NOMO-1 (cell line): ENCODE measurements at regions not wholly inside any gene's neighbourhood (a gene's known extent, or its start where the extent isn't known, plus 50 kb on each side); places are given as distances from the start of the nearest gene placed in this dataset.

Experiments
- DNase-seq, 2 experiments: peaks; one replicate each; lab custom pipeline; 2025; ENCODE audit not compliant: unreplicated experiment in 2 of 2; lab: John Stamatoyannopoulos, UW

DNA sequence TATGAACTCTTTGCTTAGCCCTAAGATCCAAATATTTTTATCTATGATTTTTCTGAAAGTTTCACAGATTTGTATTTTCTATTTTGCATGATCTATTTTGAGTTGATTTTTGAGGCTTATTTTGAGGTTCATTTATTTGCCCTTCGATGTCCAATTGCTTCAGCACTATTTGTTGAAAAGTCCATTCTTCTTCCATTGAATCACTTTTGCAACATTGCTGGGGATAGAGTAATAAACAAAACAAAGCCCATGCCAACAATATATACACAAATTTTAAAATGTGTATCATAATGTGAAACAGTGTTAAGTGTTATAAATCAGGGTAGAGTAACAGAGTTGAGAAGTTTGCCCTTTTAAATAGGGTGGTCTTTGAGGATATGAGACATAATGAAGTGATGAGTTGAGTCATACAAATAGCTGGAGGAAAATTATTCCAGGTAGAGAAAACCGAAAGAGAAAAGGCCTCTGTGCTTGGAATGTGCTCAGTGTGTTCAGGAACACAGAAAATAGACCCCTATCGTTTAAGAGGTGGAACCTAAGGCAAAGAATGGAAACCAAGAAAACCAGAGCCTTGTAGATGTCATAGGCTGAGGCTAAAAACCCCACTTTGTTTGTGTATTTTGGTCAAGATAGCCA is 172.7 kb upstream of the NR5A2 start:
- DNase-seq: no peak

DNA sequence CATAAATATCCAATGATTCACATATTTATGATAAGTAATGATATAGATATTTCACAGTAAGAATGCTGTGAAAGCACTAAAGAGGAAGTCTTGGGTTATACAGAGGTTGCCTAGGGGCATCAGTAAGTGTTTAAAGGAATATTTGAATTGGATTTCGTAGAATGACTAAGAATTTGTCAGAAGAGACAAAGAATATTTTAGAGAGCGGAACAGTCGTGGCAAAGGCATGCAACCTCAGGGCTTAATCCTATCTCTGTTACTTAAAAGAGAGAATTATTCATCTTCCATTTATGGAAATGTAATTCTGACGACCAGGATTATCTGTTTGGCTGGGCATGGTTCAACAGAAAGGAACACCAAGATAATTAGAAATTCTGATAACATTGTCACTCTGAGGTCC is 171.9 kb upstream of the NR5A2 start:
- DNase-seq: no peak

DNA sequence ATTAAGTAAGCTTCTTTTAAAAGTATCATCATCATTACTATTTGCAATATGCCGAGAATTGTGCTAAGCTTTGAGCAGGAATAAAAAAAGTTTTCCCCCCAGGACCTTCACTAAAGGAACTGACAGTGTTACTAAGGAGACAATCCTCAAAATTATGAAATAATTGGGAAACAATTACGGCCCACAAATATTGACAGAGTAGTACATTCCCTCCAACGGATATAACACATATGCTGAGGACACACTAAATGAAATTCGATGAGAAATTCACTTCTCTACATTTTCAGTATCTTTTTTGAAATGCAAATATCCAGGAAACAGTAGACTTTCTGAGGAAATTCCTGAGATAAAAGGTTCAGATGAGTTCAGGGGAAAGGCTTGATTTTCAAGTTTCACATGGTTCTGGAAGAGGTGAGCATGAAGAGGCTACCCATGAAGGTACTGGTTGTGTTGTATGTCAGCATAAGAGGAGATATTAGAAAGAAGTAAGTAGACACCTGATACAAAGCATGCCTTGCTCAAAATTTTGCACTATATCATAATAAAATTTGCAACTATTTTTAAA is 171.2 kb upstream of the NR5A2 start:
- DNase-seq: no peak

DNA sequence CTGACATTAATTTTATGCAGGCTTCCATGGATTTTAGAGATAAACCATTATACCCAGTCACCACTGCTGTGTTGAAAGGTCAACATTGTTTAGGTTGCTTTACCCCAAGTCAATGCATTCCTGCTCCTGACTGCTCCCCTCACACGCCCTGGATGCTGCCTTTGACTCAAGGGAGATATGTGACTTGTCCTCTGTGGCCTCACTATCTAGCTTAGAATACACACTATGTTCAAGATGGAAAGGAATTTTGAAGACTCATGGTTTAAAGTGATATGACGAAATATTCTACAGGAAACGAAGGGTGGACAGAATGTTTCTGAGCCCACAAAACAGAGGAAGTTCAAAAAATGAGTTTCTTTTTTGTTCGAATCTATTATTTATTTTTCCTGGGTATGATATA is 170.4 kb upstream of the NR5A2 start:
- peak; percentile 61 to 87 for DNase-seq

DNA sequence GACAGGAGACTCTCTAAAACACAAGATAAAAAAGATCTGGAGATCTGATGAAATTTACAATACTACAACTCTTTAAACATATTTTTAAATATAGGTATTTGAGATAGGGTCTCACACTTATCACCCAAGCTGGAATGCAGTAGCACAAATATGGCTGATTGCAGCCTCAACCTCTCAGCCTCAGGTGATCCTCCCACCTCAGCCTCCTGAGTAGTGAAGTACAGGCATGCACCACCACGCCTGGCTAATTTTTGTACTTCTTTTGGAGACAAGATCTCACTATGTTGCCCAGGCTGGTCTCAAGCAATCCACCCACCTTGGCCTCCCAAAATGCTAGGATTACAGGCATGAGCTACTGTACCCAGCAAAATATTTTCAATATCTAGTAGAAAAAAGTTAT is 170.0 kb upstream of the NR5A2 start:
- DNase-seq: no peak

GRCh38 chr1:199858171-199858570 is 169.3 kb upstream of the NR5A2 start:
- DNase-seq: no peak

GRCh38 chr1:199858856-199859255 is 168.7 kb upstream of the NR5A2 start:
- DNase-seq: no peak

DNA sequence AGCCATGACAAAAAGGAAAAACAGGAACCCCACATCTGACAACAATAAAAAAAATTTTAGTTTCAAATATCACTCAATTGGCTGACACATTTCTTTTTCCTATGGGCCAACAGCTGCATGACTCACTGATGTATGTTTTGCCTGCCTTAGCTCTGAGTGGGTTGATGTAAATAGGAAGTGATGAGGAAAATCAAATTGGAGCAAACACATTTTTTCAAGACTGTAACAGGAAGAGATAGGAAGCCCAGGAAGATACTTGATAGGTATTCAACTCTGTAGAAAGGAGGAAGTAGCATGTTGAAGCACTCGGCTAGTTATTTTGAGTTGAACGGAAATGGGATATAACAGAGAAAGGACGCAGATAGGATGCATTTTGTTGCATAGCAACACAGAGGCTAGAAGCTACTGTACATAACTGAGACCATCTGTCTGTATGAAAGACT is 168.0 kb upstream of the NR5A2 start:
- DNase-seq: peak; percentile 86 to 94

DNA sequence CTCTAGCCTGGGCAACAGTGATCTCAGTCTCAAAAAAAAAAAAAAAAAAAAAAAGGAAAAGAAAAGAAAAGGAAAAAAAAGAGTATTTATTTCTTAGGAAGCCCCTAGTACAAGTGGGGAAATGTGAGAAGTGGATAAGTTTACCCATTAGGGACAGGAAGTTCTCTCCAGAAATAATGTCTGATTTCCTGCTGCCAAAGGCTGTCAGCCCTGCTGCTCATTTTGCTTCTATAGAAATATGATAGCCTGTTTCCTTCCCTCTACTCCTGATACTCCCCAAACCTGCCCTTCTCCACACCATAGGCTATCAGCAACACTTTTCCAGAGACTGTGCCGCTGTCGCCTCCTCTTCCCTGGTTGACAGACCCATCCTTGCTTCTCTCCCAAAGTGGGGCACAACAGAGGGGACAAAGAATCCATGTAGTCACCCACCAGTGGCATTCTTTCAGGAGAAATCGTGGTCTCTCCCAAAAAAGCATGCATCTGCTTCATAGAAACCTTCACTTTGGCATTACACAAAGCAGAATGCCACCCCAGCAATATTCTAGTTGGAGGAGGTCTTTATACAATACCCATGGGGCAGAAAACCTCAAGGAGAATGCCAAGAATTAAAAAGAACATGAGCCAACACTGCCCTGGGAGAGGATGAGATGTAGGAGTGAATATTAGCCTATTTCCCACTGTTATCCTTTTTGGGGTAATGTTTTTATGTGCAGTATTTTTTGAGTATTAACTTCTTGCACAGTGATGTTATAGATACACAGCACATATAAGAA is 166.3 kb upstream of the NR5A2 start:
- DNase-seq: no peak

GRCh38 chr1:199862047-199862446 is 165.5 kb upstream of the NR5A2 start:
- DNase-seq: no peak

- no peak for DNase-seq
Measured at GRCh38 chr1:199866210-199866617, 161.3 kb upstream of the NR5A2 start.

DNA sequence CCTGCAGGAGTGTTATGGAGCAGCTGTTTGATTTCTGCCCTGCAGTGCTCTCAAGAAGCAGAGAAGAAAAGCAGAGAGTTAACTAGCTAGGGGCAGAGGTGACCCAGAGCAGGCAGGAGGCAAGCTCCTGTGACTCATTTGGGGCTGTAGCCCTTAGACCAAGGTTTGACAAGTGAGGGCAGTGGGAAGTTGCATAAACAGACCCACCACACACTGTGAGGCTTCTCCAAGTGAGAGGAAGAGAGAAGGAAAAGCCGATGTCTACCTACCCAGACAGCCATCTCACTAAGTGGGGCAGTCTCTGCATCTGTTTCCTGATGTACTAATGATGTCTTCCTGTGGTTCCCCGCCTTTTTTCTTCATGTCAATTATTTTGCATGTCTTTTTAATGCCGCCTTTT is 159.9 kb upstream of the NR5A2 start:
- peak; percentile 67 to 91 for DNase-seq

- DNase-seq: no peak
Measured at GRCh38 chr1:199868777-199869176, 158.7 kb upstream of the NR5A2 start.

GRCh38 chr1:199875337-199875736 is 152.2 kb upstream of the NR5A2 start:
- DNase-seq: no peak

DNA sequence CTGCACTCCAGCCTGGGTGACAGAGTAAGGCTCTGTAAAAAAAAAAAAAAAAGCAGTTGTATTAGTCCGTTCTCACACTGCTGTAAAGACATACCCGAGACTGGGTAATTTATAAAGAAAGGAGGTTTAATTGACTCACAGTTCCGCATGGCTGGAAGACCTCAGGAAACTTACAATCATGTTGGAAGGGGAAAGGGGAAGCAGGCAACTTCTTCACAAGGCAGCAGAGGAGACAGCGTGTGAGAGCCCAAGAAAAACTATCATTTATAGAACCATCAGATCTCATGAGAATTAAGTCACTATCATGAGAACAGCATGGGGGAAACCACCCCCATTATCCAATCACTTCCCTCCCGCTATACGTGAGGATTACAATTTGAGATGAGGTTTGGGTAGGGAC is 151.7 kb upstream of the NR5A2 start:
- DNase-seq: no peak

- DNase-seq: peak in 1 of 2 experiments; percentile 40
Measured at GRCh38 chr1:199877526-199878384, 149.8 kb upstream of the NR5A2 start.

DNA sequence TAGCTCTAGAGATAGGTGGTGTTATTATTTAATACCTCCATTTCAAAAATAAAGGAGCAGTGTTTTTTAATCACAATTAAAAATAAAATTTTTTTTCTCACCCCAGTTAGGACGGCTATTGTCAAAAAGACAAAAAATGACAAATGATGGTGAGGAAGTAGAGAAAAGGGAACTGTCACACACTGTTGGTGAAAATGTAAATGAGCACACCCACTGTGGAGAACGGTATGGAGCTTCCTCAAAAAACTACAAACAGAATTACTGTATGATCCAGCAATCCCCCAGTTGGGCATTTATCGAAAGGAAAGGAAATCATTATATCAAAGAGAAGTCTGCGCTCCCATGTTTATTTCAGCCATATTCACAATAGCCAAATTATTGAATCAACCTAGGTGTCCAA is 148.7 kb upstream of the NR5A2 start:
- DNase-seq: peak; percentile 11 to 78

DNA sequence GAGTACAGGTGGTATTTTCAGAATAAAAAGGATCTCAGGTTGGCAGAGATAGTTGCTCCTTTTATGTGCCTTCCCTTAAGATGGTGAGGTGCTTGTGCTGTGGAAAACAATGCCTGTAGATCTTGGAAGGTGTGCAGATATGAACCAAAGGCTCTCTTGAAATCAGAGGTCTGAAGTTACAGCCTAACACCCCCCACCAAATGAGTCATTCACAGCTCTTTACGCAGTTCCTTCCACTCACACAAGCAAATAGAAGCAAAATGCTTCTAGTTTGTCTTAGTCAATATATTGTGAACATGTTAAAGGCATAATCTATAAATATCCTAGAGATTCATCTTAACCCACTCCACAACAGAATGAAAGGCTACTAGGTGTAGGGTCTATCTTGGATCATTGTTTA is 128.9 kb upstream of the NR5A2 start:
- no peak for DNase-seq

DNA sequence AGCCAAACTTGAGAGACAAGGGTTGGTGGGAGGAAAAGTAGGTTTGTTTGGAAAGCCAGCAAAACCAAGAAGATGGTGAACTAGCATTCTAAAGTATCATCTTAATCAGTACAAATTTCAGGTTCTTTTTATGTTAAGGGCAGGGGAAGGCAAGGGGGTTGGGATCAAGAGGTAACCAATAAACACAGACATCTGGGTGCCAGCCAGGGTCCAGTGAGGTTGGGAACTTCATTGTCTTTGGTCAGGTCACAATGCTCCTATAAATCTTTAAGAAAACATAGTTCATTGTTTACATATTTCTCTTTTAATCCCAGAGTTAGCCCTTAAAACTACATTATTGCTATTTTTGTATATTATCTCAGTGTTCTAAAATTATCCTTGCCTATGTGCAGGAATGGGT is 126.2 kb upstream of the NR5A2 start:
- no peak for DNase-seq

DNA sequence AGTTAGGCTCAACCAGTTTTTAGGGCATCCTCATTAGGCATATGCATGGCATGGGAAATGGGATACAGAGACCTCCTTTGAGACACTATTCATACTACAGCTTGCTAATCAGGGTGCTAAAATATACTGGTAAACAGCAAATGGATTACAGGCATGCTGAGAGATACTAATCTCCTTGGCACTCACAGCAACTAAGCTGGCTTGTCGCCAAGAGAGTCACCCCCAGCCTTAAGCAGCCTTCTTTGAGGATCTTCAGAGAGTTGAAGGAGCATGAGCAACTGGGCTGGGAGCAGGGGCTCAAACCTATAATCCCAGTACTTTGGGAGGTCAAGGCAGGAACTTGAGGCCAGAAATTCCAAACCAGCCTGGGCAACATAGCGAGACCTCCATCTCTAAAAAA is 120.1 kb upstream of the NR5A2 start:
- DNase-seq: no peak

GRCh38 chr1:199909137-199909536 is 118.4 kb upstream of the NR5A2 start:
- no peak for DNase-seq
